DMS153 treated with DMSO at 0.1 percent for 48 hours (cell line): ENCODE measurements at regions not wholly inside any gene's neighbourhood (a gene's known extent, or its start where the extent isn't known, plus 50 kb on each side); places are given as distances from the start of the nearest gene placed in this dataset.

ENCODE experiments used
- DNase-seq: peaks from one replicate; lab custom pipeline; 2025; ENCODE audit not compliant: unreplicated experiment; lab: John Stamatoyannopoulos, UW

GRCh38 chr10:43963379-43963778 is 314.7 kb upstream of the ZNF32 start:
- DNase-seq = no peak

- DNase-seq = no peak
Measured at GRCh38 chr10:43962346-43963191, 313.9 kb upstream of the ZNF32 start.

DNA sequence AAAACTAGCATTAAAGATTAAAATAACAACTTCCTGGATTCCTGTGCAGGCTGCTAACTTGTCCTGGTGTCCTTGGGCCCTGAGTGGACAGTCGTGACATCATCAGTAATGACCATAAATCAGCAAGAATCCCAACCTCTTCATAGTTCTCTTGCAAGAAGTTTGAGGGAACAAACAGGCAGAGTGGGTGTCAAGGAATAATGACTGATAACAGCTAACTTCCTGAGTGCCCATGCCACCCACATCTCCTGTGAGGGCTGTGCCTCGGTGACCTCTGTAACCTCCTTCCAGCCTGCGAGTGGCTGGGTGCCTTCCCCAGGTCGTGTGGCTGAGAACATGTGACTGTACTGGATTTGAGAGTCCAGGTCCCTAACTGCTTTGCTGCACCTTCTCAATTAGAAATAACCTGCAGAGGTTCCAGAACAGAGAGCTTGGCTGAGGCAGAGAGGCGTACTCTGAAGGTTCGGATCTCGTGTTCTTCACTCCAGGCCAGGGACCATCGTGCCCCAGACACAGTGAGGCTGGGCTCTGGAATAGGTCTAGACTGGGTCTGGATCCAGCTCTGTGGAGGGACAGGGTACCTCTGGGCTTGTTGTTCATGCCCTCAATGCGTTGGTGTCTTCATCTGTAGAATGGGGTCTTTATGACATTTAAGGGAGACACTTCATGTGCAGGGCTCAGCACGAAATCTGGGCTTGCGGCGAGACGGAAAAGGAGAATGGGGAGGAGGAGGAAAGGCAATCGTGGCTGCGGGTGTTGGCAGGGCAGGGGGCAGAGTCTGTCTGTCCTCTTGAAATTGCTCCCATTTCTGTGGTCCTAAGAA is 313.1 kb upstream of the ZNF32 start:
- DNase-seq = no peak

DNA sequence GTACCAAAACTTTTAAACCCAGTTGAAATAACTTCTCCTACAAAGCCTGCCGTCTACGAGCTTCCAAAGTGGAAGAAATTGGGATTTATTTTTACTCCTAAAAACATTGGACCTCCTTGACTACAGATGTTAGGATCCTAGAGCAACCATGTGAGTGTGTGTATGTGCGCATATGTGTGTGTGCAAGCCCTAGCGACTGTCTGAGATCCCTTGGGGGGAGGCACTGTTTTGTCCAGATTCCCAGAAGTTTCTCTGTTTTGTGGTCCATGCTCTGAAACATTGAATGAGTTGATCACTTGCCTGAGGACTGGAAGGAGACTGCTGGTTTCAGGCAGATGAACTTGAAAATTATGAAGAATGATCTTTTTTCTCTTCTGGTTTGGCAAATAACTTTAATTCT is 312.3 kb upstream of the ZNF32 start:
- no peak for DNase-seq

DNA sequence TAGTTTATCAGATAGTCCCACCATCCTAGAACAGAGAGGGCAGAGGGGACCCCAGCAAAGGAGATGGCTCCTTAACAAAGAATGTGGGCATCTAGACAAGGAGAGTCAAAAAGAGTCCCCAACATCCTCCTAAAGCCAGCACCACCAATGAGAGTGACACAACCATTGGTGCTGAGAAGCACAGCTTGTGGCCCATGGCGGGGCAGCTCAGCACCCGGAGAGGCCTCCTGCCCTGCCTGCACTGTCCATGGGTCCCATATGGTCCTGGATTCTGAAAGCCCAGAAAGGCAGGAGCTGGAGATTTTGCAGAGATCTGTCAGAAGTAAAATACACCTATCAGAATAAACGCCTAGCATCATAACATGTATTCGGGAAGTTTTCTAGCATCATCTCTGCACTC is 311.8 kb upstream of the ZNF32 start:
- DNase-seq = no peak

DNA sequence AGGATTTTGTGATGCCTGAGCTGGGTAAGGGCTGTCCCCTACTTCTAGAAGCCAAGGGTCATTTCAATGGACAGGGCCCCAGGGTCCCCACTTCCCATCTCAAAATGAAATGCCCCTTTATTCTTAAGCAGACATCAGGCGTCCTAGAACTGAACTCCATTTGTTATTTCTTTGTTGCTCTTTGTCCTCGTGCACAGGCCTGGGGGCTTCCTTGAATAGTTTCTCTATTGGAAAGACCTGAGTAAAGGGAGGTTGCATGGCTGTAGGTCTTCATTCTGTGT is 311.4 kb upstream of the ZNF32 start:
- no peak for DNase-seq

- DNase-seq = no peak
Measured at GRCh38 chr10:43959364-43960134, 310.9 kb upstream of the ZNF32 start.

DNA sequence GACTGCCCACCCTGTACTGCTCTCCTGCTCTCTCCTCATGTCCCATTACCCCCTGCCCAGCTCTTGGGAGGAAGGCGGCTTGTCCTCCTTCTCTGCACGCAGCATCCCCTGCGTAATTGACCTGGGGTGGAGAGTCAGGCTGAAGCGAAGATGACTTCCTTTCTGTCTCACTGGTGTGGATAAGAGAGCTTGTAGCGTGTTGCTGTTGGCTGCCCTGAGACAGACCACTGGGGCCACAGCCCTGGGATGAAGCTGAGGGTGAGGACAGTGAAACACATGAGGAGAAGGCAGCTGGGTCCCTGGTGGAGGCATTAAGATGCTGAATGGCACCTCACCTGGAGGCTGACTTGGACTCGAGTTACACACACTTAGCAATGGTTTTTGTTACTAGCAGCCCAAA is 310.3 kb upstream of the ZNF32 start:
- DNase-seq = no peak

DNA sequence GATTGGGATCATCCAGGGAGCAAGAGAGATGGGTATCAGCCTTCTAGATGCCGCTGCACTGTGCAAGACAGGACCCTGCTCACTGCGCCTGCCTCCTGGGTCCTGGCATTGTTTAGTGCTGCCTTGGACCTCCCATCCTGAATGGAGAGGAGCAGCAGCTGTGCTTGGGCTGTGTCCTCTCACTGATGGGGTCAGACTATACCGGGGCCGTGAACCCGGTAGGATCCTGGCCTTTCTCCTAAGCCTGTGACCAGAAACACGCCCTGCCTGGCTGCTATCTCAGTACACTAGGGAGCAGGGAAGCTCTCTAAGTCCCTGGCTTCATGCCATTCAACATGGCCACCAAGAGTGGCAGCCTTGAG is 309.4 kb upstream of the ZNF32 start:
- no peak for DNase-seq

- no peak for DNase-seq
Measured at GRCh38 chr10:43957267-43958070, 308.8 kb upstream of the ZNF32 start.

DNA sequence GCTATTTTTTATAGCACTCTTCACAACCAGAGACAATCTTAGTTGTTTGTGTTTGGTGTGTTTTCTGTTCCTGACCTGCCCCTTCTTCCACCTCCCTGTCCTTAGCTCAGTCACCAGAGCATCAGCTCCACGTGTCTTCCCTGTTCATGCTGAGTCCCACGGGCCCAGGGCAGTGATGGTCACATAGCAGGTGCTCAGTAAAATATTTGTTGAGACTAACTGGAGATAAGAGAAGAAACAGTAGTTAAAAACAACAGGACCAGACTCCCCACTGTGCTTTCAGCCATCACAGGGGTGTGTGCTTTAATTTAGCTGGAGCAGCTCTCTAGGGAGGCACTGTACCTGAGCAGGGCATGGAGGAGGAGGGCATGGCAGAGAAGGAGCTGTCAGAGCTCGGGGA is 307.3 kb upstream of the ZNF32 start:
- DNase-seq = no peak

- no peak for DNase-seq
Measured at GRCh38 chr10:43955002-43955596, 306.4 kb upstream of the ZNF32 start.

- no peak for DNase-seq
Measured at GRCh38 chr10:43953672-43954071, 305.0 kb upstream of the ZNF32 start.

DNA sequence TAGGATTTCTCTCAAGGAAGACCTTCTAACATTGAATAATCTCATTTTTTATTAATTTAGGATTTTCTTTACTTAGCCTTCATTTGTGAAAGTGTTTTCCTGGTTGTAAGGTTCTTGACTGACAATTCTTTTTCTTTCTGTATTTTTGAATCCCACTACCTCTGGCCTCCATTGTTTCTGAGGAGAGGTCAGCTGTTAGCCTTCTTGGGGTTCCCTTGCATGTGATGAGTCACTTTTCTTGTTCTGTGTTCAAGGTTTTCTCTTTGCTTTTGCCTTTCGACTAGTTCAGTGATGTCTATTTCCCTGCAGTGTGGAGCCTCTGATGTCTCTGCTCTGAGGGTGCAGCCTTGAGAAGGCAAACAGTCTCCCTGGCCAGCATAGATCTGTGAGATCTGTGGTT is 304.1 kb upstream of the ZNF32 start:
- no peak for DNase-seq

DNA sequence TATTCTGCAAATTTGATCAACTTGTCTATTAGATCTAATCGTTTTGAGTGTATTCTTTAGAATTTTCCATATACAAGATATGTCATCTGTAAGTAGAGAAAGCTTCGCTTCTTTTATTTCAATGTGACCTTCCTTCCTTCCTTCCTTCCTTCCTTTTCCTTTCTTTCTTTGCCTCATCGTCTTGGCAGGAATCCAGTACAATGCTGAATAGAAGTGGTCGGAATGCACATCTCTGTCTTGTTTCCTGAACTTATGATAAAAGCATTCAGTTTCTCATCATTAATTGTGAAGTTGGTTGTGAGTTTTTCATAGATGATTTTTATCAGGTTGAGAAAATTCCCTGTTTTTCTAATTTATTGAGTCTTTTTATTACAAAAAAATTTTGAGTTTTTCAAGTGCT is 300.7 kb upstream of the ZNF32 start:
- DNase-seq = no peak

GRCh38 chr10:43946445-43946844 is 297.8 kb upstream of the ZNF32 start:
- no peak for DNase-seq

DNA sequence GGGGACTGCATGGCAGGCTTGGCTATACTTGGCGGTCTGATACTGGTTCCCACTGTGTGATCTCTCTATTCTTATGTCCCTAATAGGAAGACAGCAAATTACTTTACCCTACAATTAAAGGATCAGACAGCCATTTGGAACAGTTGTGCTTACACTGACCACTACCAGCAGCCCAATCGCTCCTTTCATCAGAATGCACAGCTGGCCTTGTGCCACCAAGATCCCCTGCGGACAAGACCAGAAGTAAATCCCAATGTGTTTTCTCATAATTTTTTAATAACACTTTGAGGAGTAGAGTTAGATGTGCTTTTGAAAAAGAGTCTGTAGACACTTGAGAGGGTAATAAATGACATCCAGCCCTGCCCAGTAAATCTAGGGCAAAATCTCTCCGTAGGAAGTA is 297.2 kb upstream of the ZNF32 start:
- no peak for DNase-seq

DNA sequence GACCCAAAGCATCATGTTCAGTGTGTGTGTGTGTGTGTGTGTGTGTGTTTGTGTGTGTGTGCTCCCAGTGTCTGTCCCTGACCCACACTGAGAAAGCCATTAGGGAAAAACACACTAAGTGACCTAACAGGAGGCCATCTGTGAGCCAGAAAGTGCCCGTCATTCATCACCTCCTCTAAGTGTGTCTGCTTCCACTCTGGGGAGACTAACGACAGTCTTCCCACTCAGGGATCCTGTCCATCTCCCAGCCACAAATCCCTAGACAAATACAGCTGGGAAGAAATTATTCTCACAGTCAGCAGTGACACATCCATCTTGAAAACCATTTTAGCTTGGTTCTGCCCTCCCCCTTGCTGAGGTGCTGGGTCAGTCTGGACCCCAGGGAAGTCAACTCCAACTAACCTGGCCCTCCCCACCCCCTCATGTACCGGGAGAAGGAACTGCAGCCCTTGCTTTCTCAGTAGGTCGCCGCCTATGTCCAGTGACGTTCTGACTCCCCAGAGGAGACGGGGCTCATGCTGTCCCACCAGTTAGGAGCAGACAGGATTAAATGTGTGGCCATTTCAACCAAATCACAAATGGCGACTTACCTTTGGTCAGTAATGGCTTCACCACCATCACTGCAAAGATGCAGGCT is 296.5 kb upstream of the ZNF32 start:
- DNase-seq = no peak

GRCh38 chr10:43944381-43945093 is 295.9 kb upstream of the ZNF32 start:
- no peak for DNase-seq
